HG02970 (cell line): ENCODE measurements at regions not wholly inside any gene's neighbourhood (a gene's known extent, or its start where the extent isn't known, plus 50 kb on each side); places are given as distances from the start of the nearest gene placed in this dataset.
"Not testable (repeated sequence)": the region's sequence is repeated elsewhere in the genome, so short reads cannot be mapped to it uniquely, and the experiment has no call there.

Experiments
- ATAC-seq: cut with Tn5 transposase; IDR thresholded peaks from one replicate; pipeline ENCODE4 v1.9.1; 2021; ENCODE audit warnings: mild to moderate bottlenecking, moderate library complexity, moderate number of reproducible peaks; ENCODE audit not compliant: unreplicated experiment, low FRiP score

DNA sequence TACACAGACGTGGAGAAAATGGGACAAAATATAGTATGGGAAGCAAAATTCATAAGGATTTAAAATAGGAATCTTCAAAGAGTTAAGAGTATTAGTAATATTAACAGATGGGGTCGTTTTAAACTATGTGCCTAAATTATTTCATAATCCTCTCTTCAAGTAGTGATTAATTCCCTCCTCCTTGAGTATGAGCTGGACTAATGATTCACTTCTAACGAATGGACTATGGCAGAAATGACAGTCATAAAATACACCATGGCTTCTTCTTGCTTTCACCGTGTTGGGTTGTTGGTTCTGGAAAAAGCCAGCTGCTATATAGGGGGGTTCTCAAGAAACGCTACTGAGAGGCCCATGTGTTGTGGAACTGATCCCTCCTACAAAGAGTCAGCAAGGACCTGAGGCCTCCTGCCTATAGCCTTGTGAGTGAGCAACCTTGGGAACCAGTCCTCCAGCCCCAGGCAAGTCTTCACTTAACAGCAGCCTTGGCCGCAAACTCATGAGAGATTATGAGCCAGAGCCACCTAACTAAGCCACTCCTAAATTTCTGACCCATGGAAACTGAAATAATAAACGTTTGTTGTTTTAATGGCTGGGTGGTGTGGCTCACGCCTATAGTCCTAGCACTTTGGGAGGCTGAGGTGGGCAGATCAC, 64.8 kb upstream of the ABHD2 start:
- no peak for ATAC-seq

DNA sequence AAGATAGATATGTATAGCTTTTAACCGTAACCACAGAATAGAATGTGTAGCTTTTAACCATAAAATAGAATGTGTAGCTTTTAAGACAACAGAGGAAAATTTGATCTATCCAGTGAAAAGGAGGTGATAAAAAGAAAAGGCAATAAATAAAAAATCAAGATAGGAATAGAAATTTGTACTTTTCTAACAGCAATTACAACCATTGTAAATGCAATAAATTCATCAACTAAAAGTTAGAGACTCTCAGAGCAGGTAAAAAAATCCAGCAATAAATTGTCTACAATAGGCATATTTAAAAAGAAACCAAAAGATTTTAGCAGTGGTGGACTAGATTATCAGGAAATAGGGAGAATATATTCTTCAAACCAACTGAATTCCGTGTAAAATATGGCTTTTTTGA, 63.8 kb upstream of the ABHD2 start:
- ATAC-seq = no peak

DNA sequence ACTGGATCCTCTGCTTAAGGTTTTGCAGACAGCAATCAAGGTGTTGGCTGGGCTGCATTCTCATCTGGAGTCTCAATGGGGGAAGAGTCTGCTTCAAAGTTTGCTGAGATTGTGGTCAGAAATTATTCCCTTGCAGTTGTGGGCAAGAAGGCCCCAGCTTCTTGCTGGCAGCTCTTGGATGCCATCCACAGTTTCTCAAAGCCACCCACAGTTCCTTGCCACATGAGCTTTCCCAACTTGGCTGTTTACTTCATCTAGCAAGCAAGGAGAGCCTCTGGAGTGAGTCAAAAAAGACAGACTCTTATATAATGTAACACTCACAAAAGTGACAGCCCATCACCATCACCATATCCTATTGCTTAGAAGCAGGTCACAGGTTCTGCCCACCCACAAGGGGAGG, 62.1 kb upstream of the ABHD2 start:
- ATAC-seq = no peak

DNA sequence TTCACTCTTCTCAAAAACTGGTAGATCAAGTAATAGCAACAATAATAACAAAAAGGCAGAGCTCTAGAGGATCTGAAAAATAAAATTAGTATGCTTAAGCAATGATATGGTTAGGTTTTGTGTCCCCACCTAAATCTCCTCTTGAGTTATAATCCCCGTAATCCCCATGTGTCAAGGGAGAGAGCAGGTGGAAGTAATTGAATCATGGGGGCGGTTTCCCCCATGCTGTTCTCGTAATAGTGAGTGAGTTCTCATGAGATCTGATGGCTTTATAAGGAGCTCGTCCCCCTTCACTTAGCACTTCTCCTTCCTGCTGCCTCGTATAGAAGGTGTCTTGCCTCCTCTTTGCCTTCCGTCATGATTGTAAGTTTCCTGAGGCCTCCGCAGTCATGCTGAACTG, 60.2 kb upstream of the ABHD2 start:
- ATAC-seq = no peak

DNA sequence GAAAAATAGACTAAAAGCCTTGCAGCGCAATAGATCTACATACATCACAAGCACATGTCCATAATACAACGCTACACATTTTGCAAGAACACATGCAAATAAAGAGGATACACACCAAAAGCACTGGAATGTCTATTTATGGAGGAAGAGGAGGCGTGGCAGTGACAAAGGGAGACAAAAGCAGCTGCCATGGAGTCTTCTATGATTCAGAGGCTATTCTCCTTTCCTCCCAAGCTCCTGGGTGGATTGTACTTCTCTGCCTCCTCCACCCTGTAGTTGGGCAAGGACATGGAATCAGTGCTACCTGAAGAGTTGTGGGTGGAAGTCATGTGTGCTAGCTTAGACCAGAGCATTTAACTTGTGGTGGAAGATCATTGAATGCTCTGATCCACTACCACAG, 57.9 kb upstream of the ABHD2 start:
- no peak for ATAC-seq

DNA sequence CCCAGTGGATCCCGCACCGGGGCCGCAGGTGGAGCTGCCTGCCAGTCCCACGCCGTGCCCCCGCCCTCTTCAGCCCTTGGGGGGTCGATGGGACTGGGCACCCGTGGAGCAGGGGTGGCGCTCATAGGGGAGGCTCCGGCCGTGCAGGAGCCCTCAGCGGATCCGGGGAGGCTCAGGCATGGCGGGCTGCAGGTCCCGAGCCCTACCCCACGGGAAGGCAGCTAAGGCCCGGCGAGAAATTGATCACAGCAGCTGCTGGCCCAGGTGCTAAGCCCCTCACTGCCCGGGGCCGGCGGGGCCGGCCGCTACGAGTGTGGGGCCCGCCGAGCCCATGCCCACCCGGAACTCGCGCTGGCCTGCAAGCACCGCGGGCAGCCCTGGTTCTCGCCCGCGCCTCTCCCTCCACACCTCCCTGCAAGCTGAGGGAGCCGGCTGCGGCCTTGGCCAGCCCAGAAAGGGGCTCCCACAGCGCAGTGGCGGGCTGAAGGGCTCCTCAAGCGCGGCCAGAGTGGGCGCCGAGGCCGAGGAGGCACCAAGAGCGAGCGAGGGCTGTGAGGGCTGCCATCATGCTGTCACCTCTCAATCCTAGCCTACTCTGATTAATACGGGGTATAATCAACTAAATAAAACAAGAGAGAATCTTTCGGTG, 56.5 kb upstream of the ABHD2 start:
- not testable (repeated sequence) for ATAC-seq

DNA sequence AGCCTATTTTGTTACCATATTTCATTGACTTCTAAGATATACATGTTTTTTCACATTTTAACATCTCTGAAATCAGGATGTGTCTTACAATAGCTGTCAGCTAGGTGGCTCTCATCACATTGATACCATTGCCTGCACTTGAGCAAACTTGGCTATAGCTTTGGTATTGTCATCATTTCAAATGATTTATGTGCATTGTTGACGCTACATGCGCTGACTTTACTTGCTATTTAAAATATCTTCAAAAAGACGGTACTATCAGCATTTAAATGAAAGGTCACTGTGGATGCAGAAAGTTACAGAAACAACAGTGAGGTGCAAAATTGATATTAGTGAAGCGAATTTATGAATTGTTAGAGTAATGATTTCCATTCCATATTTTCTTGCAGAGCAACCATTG, 54.0 kb upstream of the ABHD2 start:
- ATAC-seq = no peak

DNA sequence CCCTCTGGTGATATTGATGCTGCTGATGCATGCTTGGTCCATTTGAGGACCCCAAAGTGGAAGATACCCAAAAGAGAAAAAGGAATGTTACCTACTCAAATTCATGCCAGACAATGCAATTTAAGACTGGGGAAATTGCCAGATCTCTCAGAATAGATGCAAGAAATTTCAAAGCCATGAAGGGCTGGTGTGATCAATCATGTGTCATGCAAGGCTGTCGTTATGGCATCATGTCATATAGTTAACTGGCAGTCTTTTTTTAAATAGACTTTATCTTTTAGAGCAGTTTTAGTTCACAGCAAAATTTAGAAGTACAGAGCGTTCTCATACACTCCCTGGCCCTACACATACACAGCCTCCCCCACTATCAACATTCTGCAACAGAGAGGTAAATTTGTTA, 53.1 kb upstream of the ABHD2 start:
- ATAC-seq = no peak

DNA sequence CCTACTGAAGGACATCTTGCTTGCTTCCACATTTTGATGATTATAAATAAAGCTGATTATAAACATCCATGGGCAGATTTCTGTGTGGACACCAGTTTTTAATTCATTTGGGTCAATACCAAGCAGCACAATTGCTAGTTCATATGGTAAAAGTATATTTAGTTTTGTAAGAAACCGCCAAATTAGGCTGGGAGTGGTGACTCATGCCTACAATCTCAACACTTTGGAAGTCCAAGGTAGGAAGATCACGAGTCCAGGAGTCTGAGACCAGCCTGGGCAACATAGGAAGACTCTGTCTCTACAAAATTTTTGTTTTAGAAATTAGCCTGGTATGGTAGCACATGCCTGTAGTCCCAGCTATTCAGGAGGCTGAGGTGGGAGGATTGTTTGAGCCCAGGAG, 52.6 kb upstream of the ABHD2 start:
- ATAC-seq = no peak

DNA sequence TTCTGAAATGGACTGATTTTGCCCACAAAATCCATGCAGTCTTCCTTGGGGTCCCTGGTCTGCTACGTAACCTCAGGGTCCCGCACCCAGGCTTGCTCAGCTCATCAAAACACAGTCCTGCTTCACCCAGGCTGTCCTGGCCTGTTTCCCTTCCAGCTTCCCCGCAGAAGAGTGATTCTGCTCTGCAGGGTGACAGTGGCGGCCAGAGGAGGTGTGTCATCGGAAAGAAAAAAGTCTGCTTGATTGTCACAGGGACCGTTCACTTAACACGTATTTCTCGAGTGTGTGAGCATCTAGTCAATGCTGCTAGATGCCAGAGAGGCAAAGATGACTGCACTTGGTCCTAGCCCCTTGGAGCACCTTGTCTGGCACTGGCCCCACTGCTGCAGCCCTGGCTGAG, 50.1 kb upstream of the ABHD2 start:
- no peak for ATAC-seq
